GM19328 (cell line): ENCODE measurements at regions not wholly inside any gene's neighbourhood (a gene's known extent, or its start where the extent isn't known, plus 50 kb on each side); places are given as distances from the start of the nearest gene placed in this dataset.

Experiments
- ATAC-seq: cut with Tn5 transposase; IDR thresholded peaks from one replicate; pipeline ENCODE4 v1.9.1; 2021; ENCODE audit warnings: mild to moderate bottlenecking, moderate library complexity; ENCODE audit not compliant: unreplicated experiment

GRCh38 chr13:53466576-53466975 is 438.0 kb downstream of the OLFM4 start:
- ATAC-seq = no peak

- ATAC-seq = no peak
These were observed 444.8 kb downstream of the OLFM4 start for GRCh38 chr13:53473397-53473796.

GRCh38 chr13:53474878-53475277 is 446.3 kb downstream of the OLFM4 start:
- ATAC-seq = no peak

GRCh38 chr13:53490752-53491151 is 462.1 kb downstream of the OLFM4 start:
- no peak for ATAC-seq

- ATAC-seq = no peak
These were observed 465.8 kb downstream of the OLFM4 start for GRCh38 chr13:53494406-53494805.

- ATAC-seq = no peak
These were observed 471.0 kb downstream of the OLFM4 start for GRCh38 chr13:53499576-53500133.

- peak; percentile 62 for ATAC-seq
These were observed 472.8 kb downstream of the OLFM4 start for GRCh38 chr13:53501387-53501786.

- ATAC-seq = no peak
These were observed 479.1 kb downstream of the OLFM4 start for GRCh38 chr13:53507741-53508140.

- no peak for ATAC-seq
These were observed 484.0 kb downstream of the OLFM4 start for GRCh38 chr13:53512635-53513034.

GRCh38 chr13:53513226-53513625 is 484.6 kb downstream of the OLFM4 start:
- ATAC-seq = no peak

- ATAC-seq = no peak
These were observed 491.5 kb downstream of the OLFM4 start for GRCh38 chr13:53520132-53520531.

- no peak for ATAC-seq
These were observed 493.4 kb downstream of the OLFM4 start for GRCh38 chr13:53522034-53522433.

GRCh38 chr13:53537586-53537985 is 509.0 kb downstream of the OLFM4 start:
- ATAC-seq = no peak

GRCh38 chr13:53545340-53545941 is 516.8 kb downstream of the OLFM4 start:
- ATAC-seq = no peak

- no peak for ATAC-seq
These were observed 531.9 kb downstream of the OLFM4 start for GRCh38 chr13:53560556-53560955.

GRCh38 chr13:53562419-53562818 is 533.8 kb downstream of the OLFM4 start:
- no peak for ATAC-seq

- no peak for ATAC-seq
These were observed 539.9 kb downstream of the OLFM4 start for GRCh38 chr13:53568491-53568890.

- no peak for ATAC-seq
These were observed 540.8 kb downstream of the OLFM4 start for GRCh38 chr13:53569453-53569852.

- ATAC-seq = no peak
These were observed 572.5 kb downstream of the OLFM4 start for GRCh38 chr13:53601113-53601512.

GRCh38 chr13:53605326-53605725 is 576.7 kb downstream of the OLFM4 start:
- no peak for ATAC-seq

- ATAC-seq = no peak
These were observed 583.6 kb downstream of the OLFM4 start for GRCh38 chr13:53612200-53612599.

- no peak for ATAC-seq
These were observed 593.8 kb downstream of the OLFM4 start for GRCh38 chr13:53622456-53622855.

- ATAC-seq = no peak
These were observed 594.5 kb downstream of the OLFM4 start for GRCh38 chr13:53623146-53623545.
